SK-N-SH (cell line): ENCODE measurements at regions not wholly inside any gene's neighbourhood (a gene's known extent, or its start where the extent isn't known, plus 50 kb on each side); places are given as distances from the start of the nearest gene placed in this dataset.

Experiments used
- ELF1 ChIP-seq: IDR thresholded peaks from 2 replicates; pipeline ENCODE4 v1.4.0; 2012
- GABPA ChIP-seq: IDR thresholded peaks from 2 replicates; pipeline ENCODE4 v1.4.0; 2012; ENCODE audit warnings: low read depth, mild to moderate bottlenecking
- RAD21 ChIP-seq: IDR thresholded peaks from 2 replicates; pipeline ENCODE4 v1.6.1; 2012; ENCODE audit warnings: mild to moderate bottlenecking, low read length
- REST ChIP-seq: IDR thresholded peaks from 2 replicates; pipeline ENCODE4 v1.6.1; 2012; ENCODE audit warnings: mild to moderate bottlenecking, low read depth, low read length, moderate library complexity
- SMC3 ChIP-seq: IDR thresholded peaks from 2 replicates; pipeline ENCODE4 v1.6.1; 2012; ENCODE audit warnings: low read depth, low read length, improper control_type of control experiment
- TEAD4 ChIP-seq: IDR thresholded peaks from 2 replicates; pipeline ENCODE4 v1.4.0; 2012; ENCODE audit warnings: mild to moderate bottlenecking, borderline replicate concordance; ENCODE audit not compliant: insufficient read depth
- USF1 ChIP-seq: IDR thresholded peaks from 2 replicates; pipeline ENCODE4 v1.4.0; 2012; ENCODE audit warnings: low read depth, borderline replicate concordance
- TF ChIP-seq, protein P1 (sequence below): fragments of 200-600 bp; sonication (generic); IDR thresholded peaks from 2 replicates; pipeline ENCODE4 v1.6.1; 2017; ENCODE audit warnings: antibody characterized with exemption, mild to moderate bottlenecking, moderate library complexity

GRCh38 chr7:17105701-17106100, 192.8 kb upstream of the AHR start:
- no peak for TF ChIP-seq ELF1
- TF ChIP-seq, protein P1, sequence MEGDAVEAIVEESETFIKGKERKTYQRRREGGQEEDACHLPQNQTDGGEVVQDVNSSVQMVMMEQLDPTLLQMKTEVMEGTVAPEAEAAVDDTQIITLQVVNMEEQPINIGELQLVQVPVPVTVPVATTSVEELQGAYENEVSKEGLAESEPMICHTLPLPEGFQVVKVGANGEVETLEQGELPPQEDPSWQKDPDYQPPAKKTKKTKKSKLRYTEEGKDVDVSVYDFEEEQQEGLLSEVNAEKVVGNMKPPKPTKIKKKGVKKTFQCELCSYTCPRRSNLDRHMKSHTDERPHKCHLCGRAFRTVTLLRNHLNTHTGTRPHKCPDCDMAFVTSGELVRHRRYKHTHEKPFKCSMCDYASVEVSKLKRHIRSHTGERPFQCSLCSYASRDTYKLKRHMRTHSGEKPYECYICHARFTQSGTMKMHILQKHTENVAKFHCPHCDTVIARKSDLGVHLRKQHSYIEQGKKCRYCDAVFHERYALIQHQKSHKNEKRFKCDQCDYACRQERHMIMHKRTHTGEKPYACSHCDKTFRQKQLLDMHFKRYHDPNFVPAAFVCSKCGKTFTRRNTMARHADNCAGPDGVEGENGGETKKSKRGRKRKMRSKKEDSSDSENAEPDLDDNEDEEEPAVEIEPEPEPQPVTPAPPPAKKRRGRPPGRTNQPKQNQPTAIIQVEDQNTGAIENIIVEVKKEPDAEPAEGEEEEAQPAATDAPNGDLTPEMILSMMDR = no peak
- no peak for TF ChIP-seq SMC3
- TF ChIP-seq RAD21 = no peak
- no peak for TF ChIP-seq TEAD4
- no peak for TF ChIP-seq USF1
- no peak for TF ChIP-seq REST
- no peak for TF ChIP-seq GABPA
